ENCODE measurements at regions not wholly inside any gene's neighbourhood (a gene's known extent, or its start where the extent isn't known, plus 50 kb on each side); places are given as distances from the start of the nearest gene placed in this dataset.

DNA sequence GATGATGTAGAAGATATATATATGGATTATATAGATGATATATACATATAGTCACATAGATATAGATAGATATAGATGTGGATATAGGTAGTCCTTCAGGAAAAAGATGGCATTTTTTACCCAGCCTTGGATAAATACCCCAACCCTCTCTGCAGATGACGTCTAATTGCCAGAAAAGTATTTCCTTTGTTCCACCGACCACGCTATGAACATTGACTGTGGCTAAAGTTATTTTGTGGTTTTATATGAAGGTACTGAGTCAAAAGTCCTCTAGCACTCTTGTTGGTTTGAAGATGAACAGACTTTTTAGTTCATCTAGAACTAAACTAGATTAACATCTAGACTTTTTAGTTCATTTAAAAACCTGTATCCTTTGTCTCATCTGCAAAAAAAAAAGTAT lies 207.7 kb downstream of the PLOD2 start:
- TF ChIP-seq MAX (IDR thresholded peaks at IDR 0.05): no peak
- TF ChIP-seq JUND (IDR thresholded peaks at IDR 0.05): no peak
- no peak for TF ChIP-seq TAF1 (conservative IDR thresholded peaks at IDR 0.05)
- TF ChIP-seq CTCF (IDR thresholded peaks at IDR 0.05; ENCODE audit: low read depth, low read length, missing input control): no peak
- TF ChIP-seq ZBTB33 (IDR thresholded peaks at IDR 0.05): no peak
- TF ChIP-seq RXRA (IDR thresholded peaks at IDR 0.05): no peak
- TF ChIP-seq SP1 (IDR thresholded peaks at IDR 0.05): no peak
- no peak for TF ChIP-seq RAD21 (IDR thresholded peaks at IDR 0.05)
